ENCODE measurements at regions not wholly inside any gene's neighbourhood (a gene's known extent, or its start where the extent isn't known, plus 50 kb on each side); places are given as distances from the start of the nearest gene placed in this dataset.

- Mint-ChIP-seq H3K27me3 (no peaks in the 10 kb centered on the region), H3K36me3 (peaks cover 7% of the 10 kb centered on the region), H3K27ac (peak overlapping the region; percentile 88), H3K4me1 (ENCODE audit: unreplicated experiment) (peaks cover 17% of the 10 kb centered on the region), H3K4me3 (peak overlapping the region; percentile 20), H3K9me3 (no peaks in the 10 kb centered on the region)
- TF ChIP-seq, protein P1, sequence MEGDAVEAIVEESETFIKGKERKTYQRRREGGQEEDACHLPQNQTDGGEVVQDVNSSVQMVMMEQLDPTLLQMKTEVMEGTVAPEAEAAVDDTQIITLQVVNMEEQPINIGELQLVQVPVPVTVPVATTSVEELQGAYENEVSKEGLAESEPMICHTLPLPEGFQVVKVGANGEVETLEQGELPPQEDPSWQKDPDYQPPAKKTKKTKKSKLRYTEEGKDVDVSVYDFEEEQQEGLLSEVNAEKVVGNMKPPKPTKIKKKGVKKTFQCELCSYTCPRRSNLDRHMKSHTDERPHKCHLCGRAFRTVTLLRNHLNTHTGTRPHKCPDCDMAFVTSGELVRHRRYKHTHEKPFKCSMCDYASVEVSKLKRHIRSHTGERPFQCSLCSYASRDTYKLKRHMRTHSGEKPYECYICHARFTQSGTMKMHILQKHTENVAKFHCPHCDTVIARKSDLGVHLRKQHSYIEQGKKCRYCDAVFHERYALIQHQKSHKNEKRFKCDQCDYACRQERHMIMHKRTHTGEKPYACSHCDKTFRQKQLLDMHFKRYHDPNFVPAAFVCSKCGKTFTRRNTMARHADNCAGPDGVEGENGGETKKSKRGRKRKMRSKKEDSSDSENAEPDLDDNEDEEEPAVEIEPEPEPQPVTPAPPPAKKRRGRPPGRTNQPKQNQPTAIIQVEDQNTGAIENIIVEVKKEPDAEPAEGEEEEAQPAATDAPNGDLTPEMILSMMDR (conservative IDR thresholded peaks at IDR 0.05) = no peak
- no peak for DNase-seq (ENCODE audit: extremely low spot score, unreplicated experiment)
Observed at GRCh38 chr18:23386317-23386716, 66.8 kb upstream of the RIOK3 start.

DNA sequence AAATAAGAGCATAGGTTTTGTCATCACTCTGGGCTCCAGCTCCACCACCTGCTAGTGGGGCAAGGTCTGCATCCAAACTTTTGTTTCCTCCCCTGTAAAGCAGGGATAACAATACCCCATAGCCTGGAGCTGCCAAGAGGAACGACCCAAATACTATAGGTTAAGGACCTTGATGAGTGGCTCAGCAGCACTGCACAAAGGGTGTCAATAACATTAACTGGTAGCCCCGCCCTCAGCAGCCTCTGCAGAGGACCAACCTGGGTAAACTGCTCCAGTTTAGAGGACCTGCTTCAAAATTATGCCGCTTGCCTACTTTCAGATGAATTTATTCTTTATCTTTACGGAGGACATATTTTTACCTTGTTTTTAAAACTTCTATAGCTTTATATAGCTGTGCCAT, 65.8 kb upstream of the RIOK3 start:
- Mint-ChIP-seq H3K4me3 (no peak overlapping the region), H3K4me1 (ENCODE audit: unreplicated experiment) (peaks cover 17% of the 10 kb centered on the region), H3K9me3 (no peaks in the 10 kb centered on the region), H3K27me3 (no peaks in the 10 kb centered on the region), H3K36me3 (peaks cover 7% of the 10 kb centered on the region), H3K27ac (peak overlapping the region; percentile 88)
- TF ChIP-seq, protein P1 (conservative IDR thresholded peaks at IDR 0.05) = no peak
- DNase-seq (ENCODE audit: extremely low spot score, unreplicated experiment) = no peak

DNA sequence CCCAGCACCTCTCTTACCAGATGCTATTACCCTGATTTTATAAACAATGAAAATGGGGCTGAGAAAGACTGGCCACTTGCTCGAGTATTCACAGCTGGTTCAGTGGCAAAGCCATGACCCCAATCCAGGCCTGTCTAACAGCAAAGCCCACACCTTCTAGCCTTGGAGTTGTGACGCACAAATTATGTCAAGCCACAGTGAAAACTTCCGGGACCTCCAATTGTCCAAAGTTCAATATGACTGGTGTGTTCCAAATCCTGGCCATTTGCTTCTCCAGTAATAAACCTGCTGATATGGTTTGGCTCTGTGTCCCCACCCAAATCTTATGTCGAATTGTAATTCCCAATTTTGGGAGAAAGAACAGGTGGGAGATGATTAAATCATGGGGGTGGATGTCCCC, 64.7 kb upstream of the RIOK3 start:
- TF ChIP-seq, protein P1 (conservative IDR thresholded peaks at IDR 0.05) = no peak
- peaks cover 4% of the 10 kb centered on the region for H3K36me3 Mint-ChIP-seq
- peaks cover 17% of the 10 kb centered on the region for H3K4me1 Mint-ChIP-seq (ENCODE audit: unreplicated experiment)
- H3K4me3 Mint-ChIP-seq = no peak overlapping the region
- DNase-seq (ENCODE audit: extremely low spot score, unreplicated experiment) = no peak
- H3K9me3 Mint-ChIP-seq = no peaks in the 10 kb centered on the region
- peak overlapping the region; percentile 54 for H3K27ac Mint-ChIP-seq
- no peaks in the 10 kb centered on the region for H3K27me3 Mint-ChIP-seq

- Mint-ChIP-seq H3K27ac (no peak overlapping the region), H3K27me3 (no peaks in the 10 kb centered on the region), H3K4me1 (ENCODE audit: unreplicated experiment) (peaks cover 5% of the 10 kb centered on the region), H3K4me3 (no peak overlapping the region), H3K36me3 (peaks cover 10% of the 10 kb centered on the region), H3K9me3 (no peaks in the 10 kb centered on the region)
- TF ChIP-seq, protein P1 (conservative IDR thresholded peaks at IDR 0.05) = no peak
- DNase-seq (ENCODE audit: extremely low spot score, unreplicated experiment) = no peak
Observed at GRCh38 chr18:23391156-23391555, 61.9 kb upstream of the RIOK3 start.

GRCh38 chr18:23397907-23398306, 55.2 kb upstream of the RIOK3 start:
- H3K27ac Mint-ChIP-seq = peak overlapping the region; percentile 84
- no peak for DNase-seq (ENCODE audit: extremely low spot score, unreplicated experiment)
- no peaks in the 10 kb centered on the region for H3K9me3 Mint-ChIP-seq
- TF ChIP-seq, protein P1 (conservative IDR thresholded peaks at IDR 0.05) = no peak
- peaks cover 6% of the 10 kb centered on the region for H3K36me3 Mint-ChIP-seq
- H3K4me1 Mint-ChIP-seq (ENCODE audit: unreplicated experiment) = peaks cover 19% of the 10 kb centered on the region
- H3K4me3 Mint-ChIP-seq = no peak overlapping the region
- H3K27me3 Mint-ChIP-seq = no peaks in the 10 kb centered on the region

- Mint-ChIP-seq H3K9me3 (no peaks in the 10 kb centered on the region), H3K36me3 (peaks cover 10% of the 10 kb centered on the region), H3K27ac (peak overlapping the region; percentile 84), H3K4me1 (ENCODE audit: unreplicated experiment) (peaks cover 19% of the 10 kb centered on the region), H3K27me3 (no peaks in the 10 kb centered on the region), H3K4me3 (no peak overlapping the region)
- DNase-seq (ENCODE audit: extremely low spot score, unreplicated experiment) = no peak
- TF ChIP-seq, protein P1 (conservative IDR thresholded peaks at IDR 0.05) = no peak
Observed at GRCh38 chr18:23398401-23398800, 54.7 kb upstream of the RIOK3 start.

Measured in type B pancreatic cell (in vitro differentiated cells).